AG10803 (cell line): ENCODE measurements at regions not wholly inside any gene's neighbourhood (a gene's known extent, or its start where the extent isn't known, plus 50 kb on each side); places are given as distances from the start of the nearest gene placed in this dataset.
"Not testable (repeated sequence)": the region's sequence is repeated elsewhere in the genome, so short reads cannot be mapped to it uniquely, and the experiment has no call there.

Experiments
- DNase-seq: peaks from one replicate; pipeline ENCODE4 v3.0.0; 2010; ENCODE audit warnings: low read depth
- H3K4me3 ChIP-seq: 2 replicates; pipeline ENCODE4 v1.5.1; 2011; ENCODE audit warnings: mild to moderate bottlenecking, low read length, control low read depth
- CTCF ChIP-seq: conservative IDR thresholded peaks from 2 replicates; pipeline ENCODE4 v1.5.1; 2011; ENCODE audit warnings: mild to moderate bottlenecking, low read length, control low read depth, inconsistent platforms

DNA sequence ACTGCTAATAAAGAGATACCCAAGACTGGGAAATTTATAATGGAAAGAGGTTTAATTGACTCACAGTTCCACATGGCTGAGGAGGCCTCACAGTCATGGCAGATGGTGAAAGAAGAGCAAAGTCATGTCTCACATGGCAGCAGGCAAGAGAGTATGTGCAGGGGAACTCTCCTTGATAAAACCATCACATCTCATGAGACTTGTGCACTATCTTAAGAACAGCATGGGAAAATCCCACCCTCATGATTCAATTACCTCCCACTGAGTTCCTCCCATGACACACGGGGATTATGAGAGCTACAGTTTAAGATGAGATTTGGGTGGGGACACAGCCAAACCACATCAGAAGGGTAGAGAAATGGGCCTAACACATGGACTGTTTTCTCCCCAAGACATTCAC is 156.3 kb downstream of the CCDC71L start:
- no peak for DNase-seq
- no peak for TF ChIP-seq CTCF
- H3K4me3 ChIP-seq, result no peak overlapping the region

DNA sequence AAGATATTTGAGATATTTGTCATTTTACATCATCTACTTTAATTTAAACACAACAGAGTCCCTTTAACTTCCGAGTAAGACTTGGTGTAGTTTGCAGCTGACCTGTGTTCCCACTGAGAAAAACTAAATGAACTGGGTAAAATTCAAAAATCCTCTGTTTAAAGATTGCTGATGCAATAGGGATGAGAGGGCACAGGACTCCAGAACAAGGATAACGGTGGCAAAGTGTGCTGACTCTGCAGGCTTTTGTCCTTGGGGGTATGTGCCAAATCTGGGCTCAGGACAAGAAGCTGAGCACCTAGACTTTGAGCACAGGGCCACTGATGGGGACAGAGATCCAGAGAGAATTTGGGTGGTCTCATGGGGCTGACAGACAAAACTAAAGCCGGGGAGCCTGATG is 156.8 kb downstream of the CCDC71L start:
- H3K4me3 ChIP-seq, result no peak overlapping the region
- DNase-seq, result no peak
- TF ChIP-seq CTCF, result no peak

DNA sequence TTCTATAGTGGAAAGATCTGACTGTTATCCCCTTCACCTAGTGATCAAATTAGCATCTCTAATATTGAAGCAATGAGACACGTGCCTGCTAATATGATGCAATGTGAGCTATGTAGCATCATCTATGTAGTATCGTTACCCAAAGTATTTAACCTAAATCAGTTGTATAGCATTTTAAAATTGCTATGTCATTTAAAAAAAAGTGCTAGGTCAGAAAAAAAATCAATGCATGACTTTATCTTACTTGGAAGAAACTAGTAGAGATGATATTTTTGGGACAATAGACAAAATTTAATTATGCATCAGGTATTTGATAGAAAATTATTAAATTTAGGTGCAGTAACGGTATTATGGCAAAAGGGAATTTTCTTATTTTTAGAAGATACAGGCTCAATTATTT is 157.3 kb downstream of the CCDC71L start:
- no peak overlapping the region for H3K4me3 ChIP-seq
- no peak for DNase-seq
- TF ChIP-seq CTCF, result no peak

DNA sequence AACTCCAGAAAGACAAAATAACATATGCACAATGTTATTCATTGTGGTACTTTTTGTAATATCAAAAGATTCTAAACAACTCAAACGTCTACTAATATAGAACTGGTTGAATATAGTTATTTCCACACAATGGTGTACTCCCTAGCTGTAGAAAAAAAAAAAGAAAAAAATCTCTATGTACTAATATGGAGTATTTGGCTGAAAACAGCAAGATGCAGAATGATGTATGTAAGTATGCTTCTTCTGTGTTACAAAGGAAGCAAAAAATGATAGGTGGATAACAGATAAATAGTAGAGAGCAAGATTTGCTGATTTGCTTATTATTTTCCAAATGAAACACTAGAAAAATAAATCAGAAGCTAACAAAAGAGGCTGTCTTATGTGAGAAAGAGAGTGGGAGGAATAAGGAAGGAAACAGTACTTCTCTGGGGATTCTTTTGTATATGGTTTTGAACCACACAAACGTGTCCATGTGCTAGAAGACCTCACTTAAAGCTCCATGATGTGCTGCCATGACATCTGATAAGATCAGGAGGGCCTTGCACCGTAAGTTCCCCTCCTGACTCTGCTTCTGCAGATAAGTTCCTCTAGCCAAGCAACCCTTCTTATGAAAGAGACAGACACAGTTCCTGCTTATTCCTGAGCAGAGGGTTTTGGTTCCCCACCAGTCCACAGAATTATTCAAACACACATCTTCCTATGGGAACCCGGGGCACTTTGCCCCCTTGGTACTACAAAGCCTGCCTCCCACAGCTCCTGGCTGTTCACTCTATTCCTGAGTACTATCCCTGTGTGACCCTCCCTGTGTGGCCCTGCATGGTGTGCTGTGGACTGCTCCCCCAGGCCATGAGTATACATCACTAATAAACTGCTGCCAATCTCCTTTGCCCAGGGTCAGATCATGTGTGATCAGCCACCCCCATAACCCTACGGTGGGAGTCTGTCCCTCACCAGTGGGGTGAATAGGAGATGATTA is 159.1 kb downstream of the CCDC71L start:
- no peak for TF ChIP-seq CTCF
- no peak overlapping the region for H3K4me3 ChIP-seq
- no peak for DNase-seq

GRCh38 chr7:106499897-106500296 is 161.1 kb downstream of the CCDC71L start:
- DNase-seq, result no peak
- TF ChIP-seq CTCF, result no peak
- H3K4me3 ChIP-seq, result no peak overlapping the region

GRCh38 chr7:106498005-106498404 is 163.0 kb downstream of the CCDC71L start:
- H3K4me3 ChIP-seq, DNase-seq: not testable (repeated sequence)

GRCh38 chr7:106493041-106493731 is 167.8 kb downstream of the CCDC71L start:
- TF ChIP-seq CTCF, result no peak
- DNase-seq, result no peak
- H3K4me3 ChIP-seq, result no peak overlapping the region
